Ascending aorta (tissue), 2 donors: ENCODE measurements at regions not wholly inside any gene's neighbourhood (a gene's known extent, or its start where the extent isn't known, plus 50 kb on each side); places are given as distances from the start of the nearest gene placed in this dataset.

Experiments used
- DNase-seq, 2 donors: peaks; one replicate each; pipeline ENCODE4 v3.0.0-alpha.2; 2019; ENCODE audit warnings: low spot score in 2 of 2
- H3K27ac ChIP-seq, 2 donors: fragments of 200-600 bp; sonication (generic); one replicate each; pipeline ENCODE4 v1.5.1; 2016 to 2017; ENCODE audit warnings: mild to moderate bottlenecking in 1 of 2
- H3K27me3 ChIP-seq: fragments of 200-600 bp; sonication (generic); one replicate; pipeline ENCODE4 v1.5.1; 2017
- H3K36me3 ChIP-seq, 2 donors: fragments of 200-600 bp; sonication (generic); one replicate each; pipeline ENCODE4 v1.5.1; 2016
- H3K4me1 ChIP-seq, 2 donors: fragments of 200-600 bp; sonication (generic); one replicate each; pipeline ENCODE4 v1.5.1; 2016 to 2017; ENCODE audit warnings: mild to moderate bottlenecking in 1 of 2
- H3K4me3 ChIP-seq, 2 donors: fragments of 200-600 bp; sonication (generic); one replicate each; pipeline ENCODE4 v1.5.1; 2016 to 2017; ENCODE audit warnings: mild to moderate bottlenecking in 1 of 2
- H3K9me3 ChIP-seq, 2 donors: fragments of 200-600 bp; sonication (generic); one replicate each; pipeline ENCODE4 v1.5.1; 2016
- intact Hi-C: fragments of 100-400 bp; cut with DNase I; formaldehyde crosslinking; loops from one replicate; pipeline ENCODE4 v1.15.1; 2023
- TF ChIP-seq, protein P1 (sequence below), 3 experiments: fragments of 200-600 bp in 2 of 3; fragments of 450-650 bp in 1 of 3; sonication (generic) in 2 of 3; IDR thresholded peaks; one replicate each; pipeline ENCODE4 v1.5.1; 2016 to 2019; ENCODE audit warnings: antibody characterized with exemption in 3 of 3, mild to moderate bottlenecking in 1 of 3, moderate library complexity in 1 of 3

DNA sequence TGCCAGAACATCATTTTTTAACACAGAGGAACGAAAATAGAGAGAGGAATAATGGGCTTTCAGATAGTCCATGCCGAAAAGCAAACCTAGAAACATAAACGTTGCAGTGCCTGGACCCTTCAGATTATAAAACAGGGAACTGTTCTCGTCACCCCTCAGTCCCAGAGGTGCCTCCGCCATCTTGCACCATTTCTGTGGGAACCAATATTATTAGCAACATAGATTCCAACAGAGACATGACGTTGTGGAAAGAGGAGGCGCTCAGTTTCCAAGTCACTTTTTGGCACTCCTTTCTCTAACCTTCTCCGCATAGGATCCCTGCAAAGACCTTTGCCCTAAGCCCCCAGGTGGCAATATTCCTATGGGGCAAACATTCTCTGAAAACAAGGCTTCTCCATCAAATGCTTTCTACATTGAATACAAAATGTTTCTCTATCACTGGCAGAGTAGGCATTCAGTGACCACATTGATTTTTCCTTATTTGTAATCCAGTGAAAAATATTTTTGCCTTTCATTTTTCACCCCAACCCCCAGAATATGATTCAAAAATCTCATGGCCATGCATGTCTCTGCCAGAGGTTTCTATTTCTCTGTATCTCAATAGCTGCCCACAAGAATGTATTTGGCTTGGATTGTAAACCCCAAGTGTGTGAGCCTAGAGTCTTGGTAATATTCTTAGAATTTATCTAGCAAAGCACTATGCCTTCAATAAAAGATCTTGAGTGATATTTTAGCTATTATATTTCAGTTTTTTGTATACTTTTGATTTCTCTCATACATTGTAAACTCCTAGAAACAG, 500.8 kb upstream of the WWC1 start:
- H3K27ac ChIP-seq, result peak overlapping the region; percentile 58 to 62
- TF ChIP-seq, protein P1, sequence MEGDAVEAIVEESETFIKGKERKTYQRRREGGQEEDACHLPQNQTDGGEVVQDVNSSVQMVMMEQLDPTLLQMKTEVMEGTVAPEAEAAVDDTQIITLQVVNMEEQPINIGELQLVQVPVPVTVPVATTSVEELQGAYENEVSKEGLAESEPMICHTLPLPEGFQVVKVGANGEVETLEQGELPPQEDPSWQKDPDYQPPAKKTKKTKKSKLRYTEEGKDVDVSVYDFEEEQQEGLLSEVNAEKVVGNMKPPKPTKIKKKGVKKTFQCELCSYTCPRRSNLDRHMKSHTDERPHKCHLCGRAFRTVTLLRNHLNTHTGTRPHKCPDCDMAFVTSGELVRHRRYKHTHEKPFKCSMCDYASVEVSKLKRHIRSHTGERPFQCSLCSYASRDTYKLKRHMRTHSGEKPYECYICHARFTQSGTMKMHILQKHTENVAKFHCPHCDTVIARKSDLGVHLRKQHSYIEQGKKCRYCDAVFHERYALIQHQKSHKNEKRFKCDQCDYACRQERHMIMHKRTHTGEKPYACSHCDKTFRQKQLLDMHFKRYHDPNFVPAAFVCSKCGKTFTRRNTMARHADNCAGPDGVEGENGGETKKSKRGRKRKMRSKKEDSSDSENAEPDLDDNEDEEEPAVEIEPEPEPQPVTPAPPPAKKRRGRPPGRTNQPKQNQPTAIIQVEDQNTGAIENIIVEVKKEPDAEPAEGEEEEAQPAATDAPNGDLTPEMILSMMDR (IDR thresholded peaks at IDR 0.05), result no peak
- no peaks in the 10 kb centered on the region for H3K36me3 ChIP-seq
- H3K9me3 ChIP-seq, result no peaks in the 10 kb centered on the region
- no peaks in the 10 kb centered on the region for H3K4me1 ChIP-seq
- H3K4me3 ChIP-seq, result peak overlapping the region; percentile 7 to 53
- no peak for DNase-seq
- H3K27me3 ChIP-seq, result no peaks in the 10 kb centered on the region
- intact Hi-C loops, result no loop called here

DNA sequence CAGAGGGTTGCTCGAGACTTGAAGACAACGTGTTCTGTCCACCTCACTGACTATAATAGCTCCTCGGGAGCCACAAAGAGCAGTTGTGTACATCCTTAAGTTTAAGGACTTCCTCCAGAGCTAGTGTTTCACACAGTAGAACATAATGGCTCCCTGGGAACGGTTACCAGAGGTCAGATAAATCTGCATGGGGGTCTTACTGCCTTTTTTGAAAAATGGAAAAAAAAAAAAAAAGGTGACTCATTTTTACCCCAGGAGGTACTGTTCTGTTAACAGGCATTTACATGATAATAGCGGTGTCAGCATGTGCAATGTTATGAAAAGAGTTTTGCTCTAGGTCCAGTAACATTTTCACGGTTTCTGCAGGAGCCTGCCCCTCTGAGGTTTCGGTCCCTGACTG, 498.9 kb upstream of the WWC1 start:
- Histone ChIP-seq H3K4me3 (no peak overlapping the region), H3K27ac (no peak overlapping the region), H3K27me3 (no peaks in the 10 kb centered on the region), H3K9me3 (no peaks in the 10 kb centered on the region), H3K4me1 (no peaks in the 10 kb centered on the region), H3K36me3 (no peaks in the 10 kb centered on the region)
- DNase-seq, result no peak
- TF ChIP-seq, protein P1 (IDR thresholded peaks at IDR 0.05), result no peak
- intact Hi-C loops, result no loop called here

DNA sequence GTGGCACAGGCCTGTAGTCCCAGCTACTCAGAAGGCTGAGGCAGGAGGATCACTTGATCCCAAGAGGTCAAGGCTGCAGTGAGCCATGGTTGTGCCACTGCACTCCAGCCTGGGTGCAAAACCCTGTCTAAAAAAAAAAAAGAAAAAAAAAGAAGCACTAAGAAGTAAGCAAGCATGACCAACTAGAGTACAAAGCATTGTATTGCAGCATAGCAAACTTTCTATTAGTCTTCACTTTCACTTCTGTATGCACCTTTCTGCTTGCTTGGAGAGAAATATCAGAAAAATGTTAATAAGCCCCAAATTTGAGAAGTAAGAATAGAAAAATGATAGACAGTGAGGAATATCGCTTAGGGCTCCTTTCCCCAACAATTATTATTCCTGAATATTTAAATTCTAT, 497.7 kb upstream of the WWC1 start:
- no peak for DNase-seq
- TF ChIP-seq, protein P1 (IDR thresholded peaks at IDR 0.05), result no peak
- Histone ChIP-seq H3K4me3 (no peak overlapping the region), H3K4me1 (no peaks in the 10 kb centered on the region), H3K27me3 (no peaks in the 10 kb centered on the region), H3K9me3 (no peaks in the 10 kb centered on the region), H3K27ac (no peak overlapping the region), H3K36me3 (no peaks in the 10 kb centered on the region)
- intact Hi-C loops, result no loop called here

DNA sequence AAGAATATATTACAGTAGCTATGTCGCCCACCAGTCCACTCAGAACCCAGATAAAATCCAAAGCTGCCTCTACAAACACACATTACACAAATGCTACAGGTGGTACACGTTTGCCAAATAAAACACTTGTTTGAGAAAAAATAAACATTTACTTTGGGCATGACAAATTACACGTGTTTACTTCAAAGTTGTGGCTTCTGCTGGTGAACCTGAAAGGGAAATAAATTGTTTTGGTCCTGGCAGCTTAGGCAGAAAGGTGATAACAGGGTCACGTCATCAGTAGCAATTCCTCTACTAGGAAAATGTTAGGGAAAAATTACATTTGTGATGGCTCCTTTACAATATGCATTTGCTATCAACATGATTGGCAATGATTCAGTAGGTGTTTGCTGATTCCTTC, 497.3 kb upstream of the WWC1 start:
- Histone ChIP-seq H3K4me1 (no peaks in the 10 kb centered on the region), H3K27me3 (no peaks in the 10 kb centered on the region), H3K9me3 (no peaks in the 10 kb centered on the region), H3K4me3 (no peak overlapping the region), H3K36me3 (no peaks in the 10 kb centered on the region), H3K27ac (no peak overlapping the region)
- intact Hi-C loops, result no loop called here
- TF ChIP-seq, protein P1 (IDR thresholded peaks at IDR 0.05), result no peak
- no peak for DNase-seq

DNA sequence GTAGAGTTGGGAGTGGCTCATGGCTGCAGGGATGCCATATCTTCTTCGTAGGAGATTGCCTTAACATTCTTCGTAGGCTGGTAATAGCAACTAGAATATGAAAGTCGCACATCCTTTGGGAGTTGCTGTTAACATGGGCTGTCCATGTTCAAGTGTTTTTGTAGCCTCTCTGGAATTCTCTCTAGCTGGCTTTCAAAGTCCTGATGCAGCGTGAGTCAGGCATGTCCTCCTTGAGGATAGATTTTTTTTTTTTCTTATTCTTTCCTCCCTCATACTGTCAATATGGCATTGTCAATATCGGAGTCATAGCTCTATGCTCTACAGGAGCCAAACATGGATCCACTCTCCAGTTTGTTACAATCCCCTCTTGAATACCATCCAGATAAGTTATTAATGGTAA, 494.8 kb upstream of the WWC1 start:
- Histone ChIP-seq H3K4me3 (no peak overlapping the region), H3K27ac (no peak overlapping the region), H3K4me1 (no peaks in the 10 kb centered on the region), H3K36me3 (no peaks in the 10 kb centered on the region), H3K27me3 (no peaks in the 10 kb centered on the region), H3K9me3 (no peaks in the 10 kb centered on the region)
- no peak for DNase-seq
- intact Hi-C loops, result no loop called here
- TF ChIP-seq, protein P1 (IDR thresholded peaks at IDR 0.05), result no peak
